NCI-H748 (cell line): ENCODE measurements at regions not wholly inside any gene's neighbourhood (a gene's known extent, or its start where the extent isn't known, plus 50 kb on each side); places are given as distances from the start of the nearest gene placed in this dataset.
"Not testable (repeated sequence)": the region's sequence is repeated elsewhere in the genome, so short reads cannot be mapped to it uniquely, and the experiment has no call there.

Experiments
- DNase-seq: peaks from one replicate; lab custom pipeline; 2025; ENCODE audit not compliant: unreplicated experiment; lab: John Stamatoyannopoulos, UW

GRCh38 chr6:140494321-140495108 is 1120.1 kb upstream of the CITED2 start:
- no peak for DNase-seq

DNA sequence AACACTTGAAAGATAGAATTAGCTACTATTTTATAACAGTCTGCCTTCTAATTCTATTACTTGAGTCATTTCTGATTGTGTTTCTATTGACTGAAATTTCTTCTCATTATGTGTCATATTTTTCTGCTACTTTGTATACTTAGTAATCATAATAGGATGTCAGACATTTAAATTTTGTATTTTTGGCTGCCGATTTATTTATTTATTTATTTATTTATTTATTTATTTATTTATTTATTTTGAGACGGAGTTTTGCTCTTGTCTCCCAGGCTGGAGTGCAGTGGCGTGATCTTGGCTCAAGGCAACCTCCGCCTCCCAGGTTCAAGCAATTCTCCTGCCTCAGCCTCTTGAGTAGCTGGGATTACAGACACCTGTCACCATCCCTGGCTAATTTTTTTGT is 1119.0 kb upstream of the CITED2 start:
- DNase-seq: not testable (repeated sequence)

DNA sequence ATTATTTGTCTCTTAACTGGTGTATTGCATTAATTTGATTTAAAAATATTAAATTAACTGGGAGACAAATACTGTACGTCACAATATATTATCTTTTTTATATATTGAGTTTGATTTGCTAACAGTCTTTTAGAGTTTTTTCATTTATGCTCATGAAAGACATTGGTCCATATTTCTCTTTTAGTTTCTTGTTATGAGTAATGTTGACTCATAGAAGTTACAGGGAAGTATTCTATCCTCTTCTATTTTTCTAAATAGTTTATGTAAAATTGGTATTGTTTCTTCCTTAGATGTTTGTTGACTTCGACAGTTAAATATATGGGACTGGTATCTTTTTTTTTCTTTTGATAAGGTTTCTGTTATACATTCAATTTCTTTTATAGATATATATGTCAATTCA is 1115.6 kb upstream of the CITED2 start:
- DNase-seq: no peak

GRCh38 chr6:140487586-140487985 is 1113.1 kb upstream of the CITED2 start:
- no peak for DNase-seq

GRCh38 chr6:140486450-140487361 is 1112.3 kb upstream of the CITED2 start:
- DNase-seq: no peak

DNA sequence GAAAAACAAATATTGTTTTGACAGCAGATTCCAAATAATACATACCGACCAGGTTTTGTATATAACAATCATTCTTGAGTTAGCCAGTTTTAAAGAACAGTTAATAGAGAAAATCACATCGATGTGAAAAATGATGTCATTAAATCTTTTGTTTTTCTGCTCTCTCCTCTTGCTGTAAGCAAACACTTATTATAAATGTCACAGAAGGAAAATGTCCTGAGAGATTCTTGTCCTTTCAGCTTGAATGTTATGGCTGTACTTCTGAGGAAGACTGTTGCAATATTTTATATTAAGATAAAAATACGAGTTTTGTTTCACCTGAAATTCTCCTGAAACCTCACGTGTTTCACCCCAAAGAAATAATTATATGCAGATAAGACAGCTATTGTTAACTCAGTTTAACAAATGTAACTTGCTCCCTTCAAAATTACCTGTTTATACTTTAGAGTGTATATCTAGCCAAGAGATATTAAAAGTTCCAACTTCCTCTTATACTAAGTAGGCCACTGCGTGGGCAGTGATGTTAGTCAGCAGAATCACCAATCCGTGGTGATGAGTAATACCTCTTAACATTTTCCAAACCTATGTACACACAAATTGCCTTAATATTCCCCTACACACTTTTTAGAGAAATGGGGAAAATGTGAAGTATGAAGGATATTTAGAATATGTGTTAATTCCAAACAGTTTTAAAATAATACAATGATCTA is 1111.4 kb upstream of the CITED2 start:
- DNase-seq: peak; percentile 18

GRCh38 chr6:140480852-140481251 is 1106.4 kb upstream of the CITED2 start:
- no peak for DNase-seq

- DNase-seq: no peak
These were observed 1104.2 kb upstream of the CITED2 start for GRCh38 chr6:140478631-140479030.

GRCh38 chr6:140475086-140475485 is 1100.6 kb upstream of the CITED2 start:
- DNase-seq: no peak

DNA sequence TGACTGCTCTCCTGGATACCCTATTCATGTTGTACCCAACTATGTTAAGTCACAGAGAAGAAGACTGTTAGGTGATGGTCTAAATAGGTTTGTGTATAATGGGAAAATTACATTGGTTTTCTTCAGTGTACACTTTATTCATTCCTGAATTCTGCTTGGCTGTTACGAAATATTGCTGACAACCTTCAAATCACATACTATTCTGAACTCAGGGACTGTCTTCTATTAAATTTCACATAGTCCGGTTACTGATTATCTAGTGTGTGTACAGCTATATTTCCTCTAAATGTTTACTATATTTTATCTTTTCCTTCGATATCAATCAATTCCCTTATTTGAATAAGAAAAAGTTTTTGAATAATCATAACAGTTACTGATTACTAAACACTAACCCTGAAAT is 1090.3 kb upstream of the CITED2 start:
- no peak for DNase-seq

GRCh38 chr6:140463312-140463710 is 1088.9 kb upstream of the CITED2 start:
- no peak for DNase-seq

- peak; percentile 86 for DNase-seq
These were observed 1088.2 kb upstream of the CITED2 start for GRCh38 chr6:140462453-140463311.

DNA sequence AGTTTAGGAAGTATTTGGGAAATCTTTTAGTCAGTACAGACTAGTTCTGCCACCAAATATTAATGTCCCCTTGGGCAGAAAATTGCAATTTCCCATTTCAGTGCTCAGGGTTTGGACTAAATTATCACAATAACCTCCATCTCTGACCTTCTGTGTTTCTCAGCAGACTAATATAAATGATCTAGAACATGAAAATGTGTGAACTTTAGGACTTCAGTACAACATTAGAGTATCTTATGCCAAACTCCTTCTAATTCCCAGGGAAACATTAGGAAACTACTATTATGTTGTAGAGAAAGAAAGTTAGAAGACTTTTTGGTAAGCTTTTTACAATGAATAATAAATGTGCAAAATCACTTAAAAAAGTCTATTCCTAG is 1087.6 kb upstream of the CITED2 start:
- no peak for DNase-seq

GRCh38 chr6:140460267-140460666 is 1085.8 kb upstream of the CITED2 start:
- DNase-seq: no peak

DNA sequence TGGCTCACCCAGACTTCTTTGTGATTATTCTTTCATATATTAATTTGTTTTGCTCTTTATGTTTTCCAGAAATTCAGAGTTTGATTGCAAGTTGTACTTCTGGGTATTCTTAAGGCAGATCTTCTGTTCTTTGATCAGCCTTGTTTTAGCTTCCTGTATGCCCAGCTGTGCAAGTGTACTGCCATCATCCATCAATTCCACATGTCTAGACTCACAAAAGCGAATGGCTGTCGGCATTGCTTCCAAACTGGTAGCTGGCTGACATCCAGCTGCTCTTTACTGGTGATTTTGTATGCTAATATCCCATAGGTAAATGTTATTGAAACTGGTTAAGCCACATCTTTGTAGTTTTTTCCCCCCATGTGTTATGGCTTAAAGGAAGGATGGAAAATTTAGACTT is 1084.8 kb upstream of the CITED2 start:
- DNase-seq: peak; percentile 37

DNA sequence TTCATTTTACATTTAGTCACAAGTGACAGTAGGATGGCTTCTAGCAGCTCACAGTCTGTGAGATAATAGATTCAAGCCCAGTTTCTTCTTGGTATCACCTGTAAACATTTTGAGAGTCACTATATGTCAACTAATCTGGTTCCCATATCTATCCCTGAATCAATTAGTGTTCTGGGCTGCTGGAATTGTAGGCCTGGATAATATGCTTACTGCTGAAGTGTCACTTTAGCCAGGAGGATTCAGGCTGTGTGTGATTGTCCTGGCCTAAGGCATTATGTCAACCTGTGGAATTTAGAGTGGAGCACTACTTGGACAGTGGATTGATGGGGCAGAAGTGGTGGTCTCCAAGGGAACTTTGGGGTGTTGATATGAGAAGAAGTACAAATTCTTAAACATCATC is 1071.8 kb upstream of the CITED2 start:
- DNase-seq: no peak

DNA sequence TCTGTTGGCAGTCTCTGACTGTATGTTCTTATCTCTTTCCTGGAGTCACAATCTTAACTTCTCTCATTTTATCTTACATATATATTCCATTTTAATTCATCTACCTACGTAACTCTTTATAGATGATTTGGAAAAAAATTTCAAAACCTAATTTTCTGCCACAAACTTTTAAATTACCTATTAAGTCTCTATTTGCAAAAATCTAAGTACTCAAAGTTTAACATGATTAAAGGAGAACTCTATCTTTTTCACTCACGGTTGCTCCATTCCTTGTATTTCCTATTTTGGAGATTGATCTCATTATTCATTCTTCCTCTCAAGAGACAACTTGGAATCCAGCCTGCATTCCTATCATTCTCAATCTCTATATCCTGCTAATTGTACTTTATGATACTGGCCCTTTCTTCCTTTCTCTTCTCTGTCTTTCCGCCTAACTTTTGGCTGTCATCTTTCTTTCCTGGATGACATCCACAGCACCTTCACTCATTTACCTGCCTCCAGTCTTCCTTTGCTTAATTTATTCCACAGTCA is 1071.1 kb upstream of the CITED2 start:
- DNase-seq: no peak

GRCh38 chr6:140443112-140443511 is 1068.7 kb upstream of the CITED2 start:
- not testable (repeated sequence) for DNase-seq

GRCh38 chr6:140441256-140441655 is 1066.8 kb upstream of the CITED2 start:
- DNase-seq: peak; percentile 27

- no peak for DNase-seq
These were observed 1065.9 kb upstream of the CITED2 start for GRCh38 chr6:140440223-140440835.
